DND-41 (cell line): ENCODE measurements at regions not wholly inside any gene's neighbourhood (a gene's known extent, or its start where the extent isn't known, plus 50 kb on each side); places are given as distances from the start of the nearest gene placed in this dataset.
"Not testable (repeated sequence)": the region's sequence is repeated elsewhere in the genome, so short reads cannot be mapped to it uniquely, and the experiment has no call there.

Source experiments
- ATAC-seq: fragments of 200-7000 bp; cut with Tn5 transposase; 3 replicates; pipeline ENCODE4 v1.9.1; 2021; ENCODE audit warnings: low read depth; ENCODE audit not compliant: insufficient read depth
- DNase-seq: peaks from one replicate; pipeline ENCODE4 v3.0.0-alpha.2; 2020
- H2AFZ ChIP-seq: 2 replicates; pipeline ENCODE4 v1.6.0; 2012; ENCODE audit warnings: low read depth, low read length
- H3K27ac ChIP-seq: 2 replicates; pipeline ENCODE4 v1.5.1; 2012; ENCODE audit warnings: low read length, inconsistent platforms
- H3K27me3 ChIP-seq: fragments of 200-600 bp; sonication (generic); 2 replicates; pipeline ENCODE4 v1.6.0; 2012; ENCODE audit warnings: low read length, mild to moderate bottlenecking, inconsistent platforms; ENCODE audit not compliant: insufficient read depth, poor library complexity
- H3K36me3 ChIP-seq: 2 replicates; pipeline ENCODE4 v1.5.1; 2012; ENCODE audit warnings: low read length, inconsistent platforms; ENCODE audit not compliant: insufficient read depth
- H3K4me1 ChIP-seq: 2 replicates; pipeline ENCODE4 v1.5.1; 2012; ENCODE audit warnings: mild to moderate bottlenecking, low read length; ENCODE audit not compliant: insufficient read depth
- H3K4me2 ChIP-seq: 2 replicates; pipeline ENCODE4 v1.6.0; 2012; ENCODE audit warnings: mild to moderate bottlenecking, moderate library complexity, low read length, inconsistent platforms; ENCODE audit not compliant: insufficient read depth
- H3K4me3 ChIP-seq, 2 experiments: fragments of 200-600 bp in 1 of 2; shearing (Covaris generic) in 1 of 2; 2 replicates each; pipeline ENCODE4 v1.5.1; 2012 to 2016; ENCODE audit warnings: inconsistent platforms in 2 of 2, low read length in 2 of 2, mild to moderate bottlenecking in 2 of 2, low read depth in 1 of 2, moderate library complexity in 1 of 2
- H3K79me2 ChIP-seq: 2 replicates; pipeline ENCODE4 v1.6.0; 2012; ENCODE audit warnings: low read length, inconsistent platforms; ENCODE audit not compliant: insufficient read depth
- H3K9ac ChIP-seq: 2 replicates; pipeline ENCODE4 v1.6.0; 2012; ENCODE audit warnings: low read depth, mild to moderate bottlenecking, inconsistent platforms, low read length, moderate library complexity
- H3K9me3 ChIP-seq: 2 replicates; pipeline ENCODE4 v1.5.1; 2012; ENCODE audit warnings: low read length, moderate library complexity, mild to moderate bottlenecking, inconsistent platforms; ENCODE audit not compliant: insufficient read depth, severe bottlenecking
- H4K20me1 ChIP-seq: 2 replicates; pipeline ENCODE4 v1.6.0; 2012; ENCODE audit warnings: low read length; ENCODE audit not compliant: insufficient read depth
- CTCF ChIP-seq: IDR thresholded peaks from 2 replicates; pipeline ENCODE4 v1.5.1; 2012; ENCODE audit warnings: borderline replicate concordance, low read length, moderate library complexity, mild to moderate bottlenecking; ENCODE audit not compliant: poor library complexity, severe bottlenecking; ENCODE audit errors: extremely low read depth
- EZH2 ChIP-seq: IDR thresholded peaks from 3 replicates; pipeline ENCODE4 v1.6.1; 2012; ENCODE audit warnings: borderline replicate concordance, low read depth, mild to moderate bottlenecking, moderate library complexity, low read length, inconsistent platforms; ENCODE audit not compliant: severe bottlenecking

GRCh38 chr9:80665479-80665878 is 1023.9 kb downstream of the TLE1 start:
- H2AFZ ChIP-seq = no peak overlapping the region
- H3K4me3 ChIP-seq = no peak overlapping the region
- peaks cover 15% of the 10 kb centered on the region for H3K4me1 ChIP-seq
- peaks cover 4% of the 10 kb centered on the region for H3K9me3 ChIP-seq
- H3K36me3 ChIP-seq = no peaks in the 10 kb centered on the region
- DNase-seq = no peak
- no peaks in the 10 kb centered on the region for H3K27me3 ChIP-seq
- ATAC-seq = no peak
- no peaks in the 10 kb centered on the region for H3K79me2 ChIP-seq
- H4K20me1 ChIP-seq = no peaks in the 10 kb centered on the region
- TF ChIP-seq EZH2 (no peak), CTCF (no peak)
- no peak overlapping the region for H3K27ac ChIP-seq
- no peak overlapping the region for H3K9ac ChIP-seq
- H3K4me2 ChIP-seq = no peak overlapping the region

GRCh38 chr9:80664327-80665210 is 1024.8 kb downstream of the TLE1 start:
- Histone ChIP-seq H3K4me2 (no peak overlapping the region), H3K9ac (no peak overlapping the region), H3K9me3 (no peaks in the 10 kb centered on the region), H3K4me1 (peaks cover 15% of the 10 kb centered on the region), H2AFZ (peak overlapping the region; percentile 50; the same call in 1 of the 2 replicates), H3K27ac (peak overlapping the region; percentile 35), H3K4me3 (no peak overlapping the region), H4K20me1 (no peaks in the 10 kb centered on the region), H3K36me3 (no peaks in the 10 kb centered on the region), H3K79me2 (no peaks in the 10 kb centered on the region), H3K27me3 (no peaks in the 10 kb centered on the region)
- ATAC-seq (peak; percentile 90), DNase-seq (peak; percentile 33)
- peak; percentile 55 for TF ChIP-seq CTCF
- no peak for TF ChIP-seq EZH2

- DNase-seq, H2AFZ ChIP-seq, ATAC-seq, H3K79me2 ChIP-seq, H3K27me3 ChIP-seq, H4K20me1 ChIP-seq, H3K9me3 ChIP-seq, H3K27ac ChIP-seq, H3K4me2 ChIP-seq, H3K4me3 ChIP-seq, H3K36me3 ChIP-seq, H3K9ac ChIP-seq: not testable (repeated sequence)
- H3K4me1 ChIP-seq = peaks cover 11% of the 10 kb centered on the region
Measured at GRCh38 chr9:80659751-80660150, 1029.6 kb downstream of the TLE1 start.

GRCh38 chr9:80651044-80651443 is 1038.3 kb downstream of the TLE1 start:
- Histone ChIP-seq H3K79me2 (no peaks in the 10 kb centered on the region), H3K4me3 (no peak overlapping the region), H3K9me3 (no peaks in the 10 kb centered on the region), H3K27ac (no peak overlapping the region), H3K4me1 (no peaks in the 10 kb centered on the region), H3K27me3 (no peaks in the 10 kb centered on the region), H3K9ac (no peak overlapping the region), H2AFZ (no peak overlapping the region), H3K36me3 (no peaks in the 10 kb centered on the region), H4K20me1 (no peaks in the 10 kb centered on the region), H3K4me2 (no peak overlapping the region)
- DNase-seq (no peak), ATAC-seq (no peak)
- TF ChIP-seq EZH2 = no peak
- no peak for TF ChIP-seq CTCF
